H4 (cell line): ENCODE measurements at regions not wholly inside any gene's neighbourhood (a gene's known extent, or its start where the extent isn't known, plus 50 kb on each side); places are given as distances from the start of the nearest gene placed in this dataset.
"Not testable (repeated sequence)": the region's sequence is repeated elsewhere in the genome, so short reads cannot be mapped to it uniquely, and the experiment has no call there.

ENCODE experiments used
- DNase-seq: peaks from one replicate; pipeline ENCODE4 v3.0.0-alpha.2; 2015; ENCODE audit warnings: low spot score

- DNase-seq = not testable (repeated sequence)
These were observed 54.7 kb downstream of the OR4M2 start for GRCh38 chr15:22134941-22135566.

- not testable (repeated sequence) for DNase-seq
These were observed 57.2 kb downstream of the OR4M2 start for GRCh38 chr15:22137572-22137971.

- not testable (repeated sequence) for DNase-seq
These were observed 60.8 kb downstream of the OR4M2 start for GRCh38 chr15:22141106-22141505.

GRCh38 chr15:22148109-22148508, 67.8 kb downstream of the OR4M2 start:
- DNase-seq = not testable (repeated sequence)

GRCh38 chr15:22158243-22158642, 77.9 kb downstream of the OR4M2 start:
- not testable (repeated sequence) for DNase-seq

- DNase-seq = not testable (repeated sequence)
These were observed 80.0 kb downstream of the OR4M2 start for GRCh38 chr15:22160283-22160682.

GRCh38 chr15:22160741-22161140, 80.4 kb downstream of the OR4M2 start:
- not testable (repeated sequence) for DNase-seq

- not testable (repeated sequence) for DNase-seq
These were observed 81.1 kb downstream of the OR4M2 start for GRCh38 chr15:22161398-22161797.

GRCh38 chr15:22163715-22164114, 83.4 kb downstream of the OR4M2 start:
- DNase-seq = not testable (repeated sequence)

- DNase-seq = not testable (repeated sequence)
These were observed 87.2 kb downstream of the OR4M2 start for GRCh38 chr15:22167521-22167920.

- DNase-seq = not testable (repeated sequence)
These were observed 93.0 kb downstream of the OR4M2 start for GRCh38 chr15:22173029-22173998.

GRCh38 chr15:22174088-22174487, 93.8 kb downstream of the OR4M2 start:
- DNase-seq = not testable (repeated sequence)

- not testable (repeated sequence) for DNase-seq
These were observed 97.6 kb downstream of the OR4M2 start for GRCh38 chr15:22177965-22178364.

- not testable (repeated sequence) for DNase-seq
These were observed 98.1 kb downstream of the OR4M2 start for GRCh38 chr15:22178438-22178837.

- not testable (repeated sequence) for DNase-seq
These were observed 98.7 kb downstream of the OR4M2 start for GRCh38 chr15:22179043-22179442.

GRCh38 chr15:22180611-22181010, 100.3 kb downstream of the OR4M2 start:
- not testable (repeated sequence) for DNase-seq

- DNase-seq = not testable (repeated sequence)
These were observed 104.4 kb downstream of the OR4M2 start for GRCh38 chr15:22184678-22185077.

GRCh38 chr15:22186846-22187532, 106.7 kb downstream of the OR4M2 start:
- DNase-seq = not testable (repeated sequence)

- DNase-seq = not testable (repeated sequence)
These were observed 111.5 kb downstream of the OR4M2 start for GRCh38 chr15:22191818-22192217.

- not testable (repeated sequence) for DNase-seq
These were observed 114.7 kb downstream of the OR4M2 start for GRCh38 chr15:22194739-22195617.

GRCh38 chr15:22196423-22196822, 116.1 kb downstream of the OR4M2 start:
- not testable (repeated sequence) for DNase-seq
